Brain microvascular endothelial cell (primary cell): ENCODE measurements at regions not wholly inside any gene's neighbourhood (a gene's known extent, or its start where the extent isn't known, plus 50 kb on each side); places are given as distances from the start of the nearest gene placed in this dataset.

Source experiments
- DNase-seq: peaks from one replicate; pipeline ENCODE4 v3.0.0-alpha.2; 2020
- H3K27ac ChIP-seq: fragments of 250-450 bp; sonication (Bioruptor Pico); 2 replicates; pipeline ENCODE4 v1.5.1; 2020; ENCODE audit warnings: mild to moderate bottlenecking, moderate library complexity
- H3K27me3 ChIP-seq: fragments of 250-450 bp; sonication (Bioruptor Pico); replicated peaks from 2 replicates; pipeline ENCODE4 v1.5.1; 2020; ENCODE audit warnings: mild to moderate bottlenecking
- H3K36me3 ChIP-seq: fragments of 250-450 bp; sonication (Bioruptor Pico); replicated peaks from 2 replicates; pipeline ENCODE4 v1.5.1; 2020; ENCODE audit warnings: mild to moderate bottlenecking
- H3K4me3 ChIP-seq: 2 replicates; pipeline ENCODE4 v1.5.1; 2011; ENCODE audit warnings: low read depth, mild to moderate bottlenecking, control low read depth, low read length, moderate library complexity
- in situ Hi-C: cut with HindIII; loops from 2 replicates; pipeline ENCODE4 v1.10.0; 2017; ENCODE audit warnings: low sequenced_read_pairs, low pct_ligation_motif_present
- TF ChIP-seq, protein P1 (sequence below): IDR thresholded peaks from 2 replicates; pipeline ENCODE4 v1.5.1; 2011; ENCODE audit warnings: low read depth, mild to moderate bottlenecking, moderate library complexity, low read length, control low read depth, inconsistent platforms; ENCODE audit errors: missing control alignments

DNA sequence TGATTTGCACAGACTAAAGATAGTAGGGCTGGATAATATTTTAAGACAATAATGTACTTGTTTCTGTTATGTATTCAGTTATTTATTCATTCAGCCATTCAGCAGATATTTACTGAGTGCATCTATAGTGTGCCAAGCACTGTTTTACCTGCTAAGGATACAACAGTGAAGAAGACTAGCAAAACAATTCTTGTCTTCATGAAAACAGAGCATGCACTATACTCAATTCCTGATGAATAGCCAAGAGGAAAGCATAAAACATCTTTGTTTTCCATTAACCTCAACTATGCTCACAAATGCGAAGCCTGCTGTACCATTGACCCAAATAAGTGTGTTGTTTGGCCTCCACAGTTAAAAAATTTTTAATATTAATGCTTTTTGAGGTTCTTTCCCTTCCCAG lies 436.7 kb downstream of the BCKDHB start:
- no peaks in the 10 kb centered on the region for H3K27me3 ChIP-seq
- H3K4me3 ChIP-seq, result no peak overlapping the region
- in situ Hi-C loops, result no loop called here
- TF ChIP-seq, protein P1, sequence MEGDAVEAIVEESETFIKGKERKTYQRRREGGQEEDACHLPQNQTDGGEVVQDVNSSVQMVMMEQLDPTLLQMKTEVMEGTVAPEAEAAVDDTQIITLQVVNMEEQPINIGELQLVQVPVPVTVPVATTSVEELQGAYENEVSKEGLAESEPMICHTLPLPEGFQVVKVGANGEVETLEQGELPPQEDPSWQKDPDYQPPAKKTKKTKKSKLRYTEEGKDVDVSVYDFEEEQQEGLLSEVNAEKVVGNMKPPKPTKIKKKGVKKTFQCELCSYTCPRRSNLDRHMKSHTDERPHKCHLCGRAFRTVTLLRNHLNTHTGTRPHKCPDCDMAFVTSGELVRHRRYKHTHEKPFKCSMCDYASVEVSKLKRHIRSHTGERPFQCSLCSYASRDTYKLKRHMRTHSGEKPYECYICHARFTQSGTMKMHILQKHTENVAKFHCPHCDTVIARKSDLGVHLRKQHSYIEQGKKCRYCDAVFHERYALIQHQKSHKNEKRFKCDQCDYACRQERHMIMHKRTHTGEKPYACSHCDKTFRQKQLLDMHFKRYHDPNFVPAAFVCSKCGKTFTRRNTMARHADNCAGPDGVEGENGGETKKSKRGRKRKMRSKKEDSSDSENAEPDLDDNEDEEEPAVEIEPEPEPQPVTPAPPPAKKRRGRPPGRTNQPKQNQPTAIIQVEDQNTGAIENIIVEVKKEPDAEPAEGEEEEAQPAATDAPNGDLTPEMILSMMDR, result no peak
- H3K27ac ChIP-seq, result peak overlapping the region; percentile 67
- no peak for DNase-seq
- no peaks in the 10 kb centered on the region for H3K36me3 ChIP-seq

DNA sequence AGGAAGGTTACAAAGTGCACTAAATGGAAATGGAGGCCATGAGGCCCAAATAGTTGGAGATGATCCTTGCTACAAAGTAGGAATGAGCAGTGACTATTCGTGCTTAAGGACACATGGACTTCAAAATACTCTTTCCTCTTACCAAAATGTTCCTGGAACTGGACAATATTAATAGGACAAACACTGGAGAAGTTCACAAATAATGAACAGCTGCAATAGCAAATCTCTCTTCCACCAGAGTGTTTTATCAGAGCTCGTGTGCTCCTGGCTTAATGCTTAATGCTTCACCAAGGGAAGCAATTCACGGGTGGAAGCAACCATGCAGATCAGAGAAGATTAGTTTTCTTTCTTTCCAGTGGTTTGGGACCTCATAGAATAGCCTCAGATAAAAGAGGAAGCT lies 435.4 kb downstream of the BCKDHB start:
- TF ChIP-seq, protein P1, result no peak
- H3K4me3 ChIP-seq, result no peak overlapping the region
- no peaks in the 10 kb centered on the region for H3K27me3 ChIP-seq
- H3K27ac ChIP-seq, result no peak overlapping the region
- no peaks in the 10 kb centered on the region for H3K36me3 ChIP-seq
- DNase-seq, result no peak
- in situ Hi-C loops, result no loop called here

GRCh38 chr6:80541181-80541580 lies 434.7 kb downstream of the BCKDHB start:
- TF ChIP-seq, protein P1, result no peak

DNA sequence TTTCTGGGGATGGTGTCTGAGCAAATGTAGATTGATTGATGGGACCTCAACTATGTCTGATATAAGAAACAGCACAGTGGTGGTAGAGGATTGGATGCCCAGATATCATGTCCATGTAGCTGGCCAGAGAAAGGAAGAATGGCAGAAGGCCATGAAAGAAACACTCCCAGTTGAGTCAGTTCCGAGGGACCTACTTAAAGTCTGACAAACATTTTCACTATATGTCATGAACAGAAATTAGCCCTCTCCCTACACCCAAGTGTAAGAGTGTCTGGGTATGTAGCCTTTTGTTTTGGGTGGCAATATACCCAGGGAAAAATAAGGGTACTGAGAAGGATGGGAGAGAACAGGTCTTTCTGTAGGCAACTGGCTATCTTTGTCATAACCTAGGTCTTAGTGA lies 434.2 kb downstream of the BCKDHB start:
- Histone ChIP-seq H3K4me3 (no peak overlapping the region), H3K27me3 (no peaks in the 10 kb centered on the region), H3K27ac (peak overlapping the region; percentile 31), H3K36me3 (no peaks in the 10 kb centered on the region)
- TF ChIP-seq, protein P1, result no peak
- no peak for DNase-seq
- in situ Hi-C loops, result no loop called here

More at GRCh38 chr6:80541181-80541580, 434.7 kb downstream of the BCKDHB start:
- in situ Hi-C loops, result no loop called here
- Histone ChIP-seq H3K4me3 (no peak overlapping the region), H3K36me3 (no peaks in the 10 kb centered on the region), H3K27ac (no peak overlapping the region), H3K27me3 (no peaks in the 10 kb centered on the region)
- peak; percentile 61 for DNase-seq

DNA sequence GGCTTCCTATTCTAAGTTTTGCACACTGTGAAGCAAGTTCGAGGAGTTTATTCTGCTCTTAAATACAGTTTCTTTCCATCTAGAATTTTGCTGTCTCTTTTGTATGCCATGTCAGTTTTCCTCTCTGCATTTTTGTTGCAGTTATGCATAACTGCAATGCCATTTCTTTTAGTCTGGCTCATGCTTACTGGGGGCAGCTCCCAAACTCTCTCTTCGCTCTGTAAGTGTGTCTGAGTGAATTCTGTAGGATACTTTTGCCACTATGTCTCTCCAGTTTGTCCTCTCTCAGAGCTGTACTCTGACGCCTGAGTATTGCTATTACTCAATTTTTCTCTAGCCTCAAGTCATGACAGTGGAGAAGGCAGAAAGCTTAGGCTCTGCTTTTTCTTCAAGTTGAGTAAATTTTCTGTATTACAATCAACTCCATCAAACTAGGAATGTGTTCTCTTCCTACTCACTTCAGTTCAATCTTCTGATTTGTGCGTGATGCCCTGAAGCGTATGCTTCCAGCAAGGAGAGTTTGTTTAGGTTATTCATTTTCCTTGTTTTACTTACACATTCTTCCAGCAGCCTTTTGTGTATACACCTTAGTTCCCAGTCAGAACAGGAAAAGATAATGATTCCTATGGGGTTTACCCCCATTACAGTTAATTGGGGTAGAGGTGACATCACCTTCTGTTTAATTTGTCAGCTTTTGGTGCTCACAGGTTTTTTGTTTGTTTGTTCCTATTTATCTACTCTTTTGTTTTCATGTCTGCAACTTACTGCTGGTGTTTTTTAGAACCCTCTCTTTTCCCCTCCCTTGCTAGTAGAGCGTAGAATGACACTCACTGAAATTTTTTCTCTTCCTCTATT lies 430.9 kb downstream of the BCKDHB start:
- Histone ChIP-seq H3K4me3 (no peak overlapping the region), H3K27ac (no peak overlapping the region), H3K36me3 (no peaks in the 10 kb centered on the region), H3K27me3 (no peaks in the 10 kb centered on the region)
- TF ChIP-seq, protein P1, result no peak
- in situ Hi-C loops, result no loop called here
- DNase-seq, result no peak
